ENCODE measurements at regions not wholly inside any gene's neighbourhood (a gene's known extent, or its start where the extent isn't known, plus 50 kb on each side); places are given as distances from the start of the nearest gene placed in this dataset.

DNA sequence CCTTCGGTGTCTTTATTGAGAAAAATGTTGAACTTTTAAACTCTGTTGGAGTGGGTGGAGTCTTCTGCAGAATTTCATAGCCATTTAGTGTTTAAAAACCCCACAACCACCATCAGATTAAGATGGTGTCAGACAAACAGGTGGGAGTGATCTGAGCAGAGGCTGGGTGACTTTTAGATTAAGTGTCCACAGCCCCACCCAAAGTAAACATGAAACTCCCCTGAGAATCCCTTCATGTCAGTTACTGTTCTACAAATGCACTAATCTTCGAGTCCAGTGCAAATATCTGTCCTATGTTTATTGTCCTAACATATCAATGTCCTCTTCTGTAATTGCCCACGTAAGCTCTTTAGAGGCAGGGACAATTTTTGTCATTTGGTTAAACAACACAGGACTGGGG lies 175.6 kb upstream of the RBPJ start:
- no peak overlapping the region for H2BK15ac ChIP-seq (ENCODE audit: low read length)
- no peak overlapping the region for H3K4me3 ChIP-seq (ENCODE audit: extremely low read depth in 1 of 4, insufficient read depth in 2 of 4, low read depth in 3 of 4, low read length in 4 of 4)
- H4K5ac ChIP-seq (ENCODE audit: insufficient read length, low read depth, low read length): no peak overlapping the region
- whole genome bisulfite sequencing, 2 experiments (ENCODE audit: extremely low coverage in 1 of 2, insufficient coverage in 1 of 2, insufficient read length in 1 of 2, insufficient replicate concordance in 2 of 2, low coverage in 1 of 2, low lambda C conversion rate in 2 of 2, missing lambda C conversion rate in 1 of 2): 85% methylated on average over 3 of the region's 3 CpGs; no CpG with 5 or more reads in 1 of the 2 experiments
- H3K18ac ChIP-seq (ENCODE audit: extremely low read depth, low read length): no peak overlapping the region
- H3K4ac ChIP-seq (replicated peaks; ENCODE audit: insufficient read length, low read depth, low read length): no peak overlapping the region
- H2BK12ac ChIP-seq (ENCODE audit: low read depth, low read length): no peak overlapping the region
- no peak overlapping the region for H4K91ac ChIP-seq (replicated peaks; ENCODE audit: insufficient read length, low read length)
- no peak overlapping the region for H3K23ac ChIP-seq (ENCODE audit: insufficient read length)
- no peak overlapping the region for H3K9ac ChIP-seq (replicated peaks in 1 of 4; ENCODE audit: extremely low read depth in 1 of 4, low read depth in 3 of 4, low read length in 3 of 4)
- ChIA-PET POLR2A (ENCODE audit: partially characterized antibody) (no interaction called here), CTCF (ENCODE audit: partially characterized antibody) (interaction anchor here (1.0 to 1.3 kb wide), 3 partner anchors 10 to 333 kb away, joined by 3 to 5 read pairs (median 3); no protein-coding TSS in a partner anchor)
- H2AFZ ChIP-seq (ENCODE audit: low read length): no peak overlapping the region
- H3K27ac ChIP-seq (ENCODE audit: low read depth, low read length): no peak overlapping the region
- no peaks in the 10 kb centered on the region for H3K23me2 ChIP-seq (ENCODE audit: low read depth, low read length)
- H3K14ac ChIP-seq (ENCODE audit: insufficient read length): no peak overlapping the region
- FAIRE-seq: no peak
- no peaks in the 10 kb centered on the region; a peak in 1 of 4 replicates for H3K9me3 ChIP-seq (ENCODE audit: insufficient read depth in 2 of 2, low read depth in 1 of 2, low read length in 1 of 2)
- DNase-seq (ENCODE audit: low read depth in 1 of 2, low spot score in 2 of 2): no peak
- no peak overlapping the region for H3K56ac ChIP-seq (replicated peaks; ENCODE audit: insufficient read length, low read depth, low read length)
- H3K4me1 ChIP-seq (replicated peaks in 1 of 4; ENCODE audit: control insufficient read depth in 3 of 4, insufficient read depth in 4 of 4, low read length in 3 of 4): no peaks in the 10 kb centered on the region; a peak in 1 of 7 replicates
- H3K4me2 ChIP-seq (ENCODE audit: insufficient read depth in 1 of 2, low read depth in 2 of 2, low read length in 2 of 2): no peak overlapping the region
- H3K79me2 ChIP-seq (ENCODE audit: control insufficient read depth in 1 of 2, insufficient read depth in 2 of 2, low read length in 2 of 2): no peaks in the 10 kb centered on the region
- H4K20me1 ChIP-seq (replicated peaks in 1 of 2; ENCODE audit: control insufficient read depth in 1 of 2, insufficient read depth in 2 of 2, low read length in 2 of 2): no peaks in the 10 kb centered on the region
- no peaks in the 10 kb centered on the region for H3K79me1 ChIP-seq (ENCODE audit: low read depth, low read length)
- H4K8ac ChIP-seq (ENCODE audit: extremely low read depth, insufficient read depth, low read length): no peak overlapping the region
- TF ChIP-seq POLR2A (IDR thresholded peaks at IDR 0.05; ENCODE audit: control extremely low read depth in 1 of 2, low read depth in 2 of 2, low read length in 2 of 2) (no peak), POU5F1 (IDR thresholded peaks at IDR 0.05; ENCODE audit: low read depth, low read length) (no peak), TBP (IDR thresholded peaks at IDR 0.05; ENCODE audit: low read depth, low read length) (no peak), EP300 (IDR thresholded peaks at IDR 0.05; ENCODE audit: borderline replicate concordance in 1 of 2, low read depth in 2 of 2, low read length in 2 of 2) (no peak), SP4 (IDR thresholded peaks at IDR 0.05; ENCODE audit: low read length) (no peak), SP2 (IDR thresholded peaks at IDR 0.05; ENCODE audit: low read length) (no peak), CREB1 (IDR thresholded peaks at IDR 0.05) (no peak), SIRT6 (IDR thresholded peaks at IDR 0.05; ENCODE audit: low read length) (no peak)
- no peak overlapping the region for H2AK5ac ChIP-seq (ENCODE audit: low read depth, low read length)
- no peak overlapping the region for H2BK120ac ChIP-seq (replicated peaks; ENCODE audit: low read depth, low read length)
- H3K36me3 ChIP-seq (ENCODE audit: control insufficient read depth in 2 of 4, insufficient read depth in 4 of 4, low read length in 3 of 4): no peaks in the 10 kb centered on the region
- no peak overlapping the region for H2BK20ac ChIP-seq (ENCODE audit: low read length)
- H3K27me3 ChIP-seq (replicated peaks in 1 of 4; ENCODE audit: control insufficient read depth in 3 of 4, extremely low read depth in 1 of 4, insufficient read depth in 3 of 4, low read length in 3 of 4): no peaks in the 10 kb centered on the region
- H2BK5ac ChIP-seq (ENCODE audit: low read depth, low read length): no peak overlapping the region

Data from H1 (cell line).